HepG2 (cell line): ENCODE measurements at regions not wholly inside any gene's neighbourhood (a gene's known extent, or its start where the extent isn't known, plus 50 kb on each side); places are given as distances from the start of the nearest gene placed in this dataset.

ENCODE experiments used
- ARID2 ChIP-seq: sonication (generic); formaldehyde crosslinking; IDR thresholded peaks from 2 replicates; pipeline ENCODE4 v1.8.1; 2022; ENCODE audit warnings: mild to moderate bottlenecking, missing genetic modification reagents, borderline replicate concordance
- ATF7-NPFF ChIP-seq: sonication (generic); formaldehyde crosslinking; IDR thresholded peaks from 2 replicates; pipeline ENCODE4 v1.8.1; 2023; ENCODE audit warnings: mild to moderate bottlenecking, low read depth, missing genetic modification reagents, moderate library complexity
- ATRX ChIP-seq: sonication (generic); formaldehyde crosslinking; IDR thresholded peaks from 2 replicates; pipeline ENCODE4 v1.4.0; 2020; ENCODE audit warnings: missing genetic modification reagents, borderline replicate concordance
- EED ChIP-seq: sonication (generic); formaldehyde crosslinking; IDR thresholded peaks from 2 replicates; pipeline ENCODE4 v1.5.0; 2020; ENCODE audit warnings: mild to moderate bottlenecking, missing genetic modification reagents
- FLYWCH1 ChIP-seq: sonication (generic); formaldehyde crosslinking; IDR thresholded peaks from 2 replicates; pipeline ENCODE4 v1.8.1; 2023; ENCODE audit warnings: mild to moderate bottlenecking, missing genetic modification reagents
- NFYC ChIP-seq: IDR thresholded peaks from 2 replicates; pipeline ENCODE4 v1.6.1; 2016; ENCODE audit warnings: missing genetic modification reagents, missing compliant biosample characterization
- RORA ChIP-seq: sonication (generic); formaldehyde crosslinking; IDR thresholded peaks from 2 replicates; pipeline ENCODE4 v1.5.0; 2020; ENCODE audit warnings: mild to moderate bottlenecking, missing genetic modification reagents, moderate library complexity
- SIN3B ChIP-seq: fragments of 150-350 bp; IDR thresholded peaks from 2 replicates; pipeline ENCODE4 v1.6.1; 2014; ENCODE audit warnings: low read length
- TAF1 ChIP-seq: sonication (generic); formaldehyde crosslinking; IDR thresholded peaks from 2 replicates; pipeline ENCODE4 v1.4.0; 2020; ENCODE audit warnings: missing genetic modification reagents
- U2AF1 ChIP-seq: fragments of 200-400 bp; formaldehyde crosslinking; optimal IDR thresholded peaks from 2 replicates; pipeline ENCODE3; 2017; ENCODE audit warnings: mild to moderate bottlenecking, low read depth, low read length
- ZNF20 ChIP-seq: sonication (generic); formaldehyde crosslinking; IDR thresholded peaks from 2 replicates; pipeline ENCODE4 v1.4.0; 2020; ENCODE audit warnings: mild to moderate bottlenecking, moderate library complexity, missing genetic modification reagents
- ZNF3 ChIP-seq: IDR thresholded peaks from 2 replicates; pipeline ENCODE4 v1.7.0; 2017; ENCODE audit warnings: inconsistent platforms
- ZNF44 ChIP-seq: sonication (generic); formaldehyde crosslinking; IDR thresholded peaks from 2 replicates; pipeline ENCODE4 v1.5.1; 2020; ENCODE audit warnings: mild to moderate bottlenecking, missing genetic modification reagents
- ZNF775 ChIP-seq: sonication (generic); formaldehyde crosslinking; IDR thresholded peaks from 2 replicates; pipeline ENCODE4 v1.4.0; 2020; ENCODE audit warnings: missing genetic modification reagents, mild to moderate bottlenecking, moderate library complexity, borderline replicate concordance
- ZSCAN9 ChIP-seq: IDR thresholded peaks from 2 replicates; pipeline ENCODE4 v1.6.1; 2016; ENCODE audit warnings: borderline replicate concordance
- TF ChIP-seq, protein P1 (sequence below): IDR thresholded peaks from 2 replicates; pipeline ENCODE4 v1.6.1; 2016; ENCODE audit warnings: mild to moderate bottlenecking
- TF ChIP-seq, protein P2 (sequence below): sonication (generic); formaldehyde crosslinking; IDR thresholded peaks from 2 replicates; pipeline ENCODE4 v1.5.0; 2020; ENCODE audit warnings: mild to moderate bottlenecking, missing genetic modification reagents
- TF ChIP-seq, protein P3 (sequence below): sonication (generic); formaldehyde crosslinking; IDR thresholded peaks from 2 replicates; pipeline ENCODE4 v1.4.0; 2020; ENCODE audit warnings: mild to moderate bottlenecking, missing genetic modification reagents
- TF ChIP-seq, protein P4 (sequence below): sonication (generic); formaldehyde crosslinking; IDR thresholded peaks from 2 replicates; pipeline ENCODE4 v1.5.1; 2020; ENCODE audit warnings: mild to moderate bottlenecking, missing genetic modification reagents, moderate library complexity
- TF ChIP-seq, protein P5 (sequence below), 2 experiments: sonication (generic) in 1 of 2; formaldehyde crosslinking in 1 of 2; IDR thresholded peaks; 2 replicates each; pipeline versions ENCODE4 v1.4.0 to v1.6.1; 2018 to 2020; ENCODE audit warnings: missing genetic modification reagents in 2 of 2, borderline replicate concordance in 1 of 2, low read depth in 1 of 2, mild to moderate bottlenecking in 1 of 2, missing biosample characterization in 1 of 2
- TF ChIP-seq, protein P6 (sequence below): sonication (generic); formaldehyde crosslinking; IDR thresholded peaks from 2 replicates; pipeline ENCODE4 v1.4.0; 2020; ENCODE audit warnings: mild to moderate bottlenecking, missing genetic modification reagents

DNA sequence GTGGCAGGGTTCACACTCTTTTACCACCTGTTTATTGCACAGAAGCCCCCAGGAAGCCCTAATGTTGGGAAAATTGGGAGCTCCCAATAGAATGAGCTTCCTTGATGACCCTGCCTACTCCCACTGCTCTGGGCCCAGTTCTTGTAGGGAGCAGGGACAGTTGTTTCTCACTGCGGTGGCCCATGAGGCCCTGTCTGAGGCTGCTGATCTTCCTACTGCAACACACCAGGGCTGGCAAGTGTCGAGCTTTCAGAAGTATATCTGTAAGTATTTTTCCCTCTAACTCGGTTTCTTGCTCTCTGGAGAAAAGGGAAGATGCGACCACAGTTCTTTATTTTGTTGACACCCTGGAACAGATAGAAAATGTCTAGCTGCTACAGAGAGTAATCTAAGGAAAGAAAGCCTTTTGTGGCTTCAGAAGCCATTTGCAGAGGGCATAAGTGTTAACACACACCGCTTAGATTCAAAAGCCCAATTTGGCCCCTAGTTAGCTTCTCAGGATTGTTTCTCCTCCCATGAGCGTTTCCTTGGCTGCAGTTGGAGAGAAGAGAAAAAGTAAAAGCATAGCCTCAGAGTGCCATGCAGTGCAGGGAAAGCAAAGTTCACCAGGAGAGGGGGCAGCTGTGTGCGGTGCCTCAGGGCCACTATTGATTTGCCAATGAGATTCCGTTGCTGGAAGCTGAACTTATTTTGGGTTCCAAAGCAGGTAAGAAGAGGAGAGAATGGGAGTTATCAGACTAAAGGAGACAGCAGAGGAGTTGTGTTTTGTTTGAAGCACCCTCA lies 102.6 kb downstream of the SELENOF start (continued):
- TF ChIP-seq, protein P1, sequence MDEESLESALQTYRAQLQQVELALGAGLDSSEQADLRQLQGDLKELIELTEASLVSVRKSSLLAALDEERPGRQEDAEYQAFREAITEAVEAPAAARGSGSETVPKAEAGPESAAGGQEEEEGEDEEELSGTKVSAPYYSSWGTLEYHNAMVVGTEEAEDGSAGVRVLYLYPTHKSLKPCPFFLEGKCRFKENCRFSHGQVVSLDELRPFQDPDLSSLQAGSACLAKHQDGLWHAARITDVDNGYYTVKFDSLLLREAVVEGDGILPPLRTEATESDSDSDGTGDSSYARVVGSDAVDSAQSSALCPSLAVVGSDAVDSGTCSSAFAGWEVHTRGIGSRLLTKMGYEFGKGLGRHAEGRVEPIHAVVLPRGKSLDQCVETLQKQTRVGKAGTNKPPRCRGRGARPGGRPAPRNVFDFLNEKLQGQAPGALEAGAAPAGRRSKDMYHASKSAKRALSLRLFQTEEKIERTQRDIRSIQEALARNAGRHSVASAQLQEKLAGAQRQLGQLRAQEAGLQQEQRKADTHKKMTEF (CRISPR knock-in tag) = no peak
- TF ChIP-seq ARID2 (CRISPR knock-in tag) (no peak), ZSCAN9 (CRISPR knock-in tag) (no peak), U2AF1 (no peak), TAF1 (CRISPR knock-in tag) (no peak), FLYWCH1 (CRISPR knock-in tag) (no peak), ZNF775 (CRISPR knock-in tag) (no peak), SIN3B (no peak), RORA (CRISPR knock-in tag) (no peak), ATRX (CRISPR knock-in tag) (no peak), ZNF20 (CRISPR knock-in tag) (no peak), ATF7-NPFF (0 out of 2 replicates have a peak, but pooled peaks have one; percentile 36), ZNF44 (no peak), ZNF3 (no peak), NFYC (no peak), EED (no peak)
- TF ChIP-seq, protein P2, sequence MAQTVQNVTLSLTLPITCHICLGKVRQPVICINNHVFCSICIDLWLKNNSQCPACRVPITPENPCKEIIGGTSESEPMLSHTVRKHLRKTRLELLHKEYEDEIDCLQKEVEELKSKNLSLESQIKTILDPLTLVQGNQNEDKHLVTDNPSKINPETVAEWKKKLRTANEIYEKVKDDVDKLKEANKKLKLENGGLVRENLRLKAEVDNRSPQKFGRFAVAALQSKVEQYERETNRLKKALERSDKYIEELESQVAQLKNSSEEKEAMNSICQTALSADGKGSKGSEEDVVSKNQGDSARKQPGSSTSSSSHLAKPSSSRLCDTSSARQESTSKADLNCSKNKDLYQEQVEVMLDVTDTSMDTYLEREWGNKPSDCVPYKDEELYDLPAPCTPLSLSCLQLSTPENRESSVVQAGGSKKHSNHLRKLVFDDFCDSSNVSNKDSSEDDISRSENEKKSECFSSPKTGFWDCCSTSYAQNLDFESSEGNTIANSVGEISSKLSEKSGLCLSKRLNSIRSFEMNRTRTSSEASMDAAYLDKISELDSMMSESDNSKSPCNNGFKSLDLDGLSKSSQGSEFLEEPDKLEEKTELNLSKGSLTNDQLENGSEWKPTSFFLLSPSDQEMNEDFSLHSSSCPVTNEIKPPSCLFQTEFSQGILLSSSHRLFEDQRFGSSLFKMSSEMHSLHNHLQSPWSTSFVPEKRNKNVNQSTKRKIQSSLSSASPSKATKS = no peak
- TF ChIP-seq, protein P3, sequence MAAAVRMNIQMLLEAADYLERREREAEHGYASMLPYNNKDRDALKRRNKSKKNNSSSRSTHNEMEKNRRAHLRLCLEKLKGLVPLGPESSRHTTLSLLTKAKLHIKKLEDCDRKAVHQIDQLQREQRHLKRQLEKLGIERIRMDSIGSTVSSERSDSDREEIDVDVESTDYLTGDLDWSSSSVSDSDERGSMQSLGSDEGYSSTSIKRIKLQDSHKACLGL (CRISPR knock-in tag) = no peak
- TF ChIP-seq, protein P4, sequence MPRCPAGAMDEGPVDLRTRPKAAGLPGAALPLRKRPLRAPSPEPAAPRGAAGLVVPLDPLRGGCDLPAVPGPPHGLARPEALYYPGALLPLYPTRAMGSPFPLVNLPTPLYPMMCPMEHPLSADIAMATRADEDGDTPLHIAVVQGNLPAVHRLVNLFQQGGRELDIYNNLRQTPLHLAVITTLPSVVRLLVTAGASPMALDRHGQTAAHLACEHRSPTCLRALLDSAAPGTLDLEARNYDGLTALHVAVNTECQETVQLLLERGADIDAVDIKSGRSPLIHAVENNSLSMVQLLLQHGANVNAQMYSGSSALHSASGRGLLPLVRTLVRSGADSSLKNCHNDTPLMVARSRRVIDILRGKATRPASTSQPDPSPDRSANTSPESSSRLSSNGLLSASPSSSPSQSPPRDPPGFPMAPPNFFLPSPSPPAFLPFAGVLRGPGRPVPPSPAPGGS (CRISPR knock-in tag) = no peak
- TF ChIP-seq, protein P5, sequence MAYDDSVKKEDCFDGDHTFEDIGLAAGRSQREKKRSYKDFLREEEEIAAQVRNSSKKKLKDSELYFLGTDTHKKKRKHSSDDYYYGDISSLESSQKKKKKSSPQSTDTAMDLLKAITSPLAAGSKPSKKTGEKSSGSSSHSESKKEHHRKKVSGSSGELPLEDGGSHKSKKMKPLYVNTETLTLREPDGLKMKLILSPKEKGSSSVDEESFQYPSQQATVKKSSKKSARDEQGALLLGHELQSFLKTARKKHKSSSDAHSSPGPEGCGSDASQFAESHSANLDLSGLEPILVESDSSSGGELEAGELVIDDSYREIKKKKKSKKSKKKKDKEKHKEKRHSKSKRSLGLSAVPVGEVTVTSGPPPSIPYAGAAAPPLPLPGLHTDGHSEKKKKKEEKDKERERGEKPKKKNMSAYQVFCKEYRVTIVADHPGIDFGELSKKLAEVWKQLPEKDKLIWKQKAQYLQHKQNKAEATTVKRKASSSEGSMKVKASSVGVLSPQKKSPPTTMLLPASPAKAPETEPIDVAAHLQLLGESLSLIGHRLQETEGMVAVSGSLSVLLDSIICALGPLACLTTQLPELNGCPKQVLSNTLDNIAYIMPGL (CRISPR knock-in tag; IDR thresholded peaks at IDR 0.05; ENCODE audit: borderline replicate concordance in 1 of 2, low read depth in 1 of 2) = 0 out of 4 replicates have a peak, but pooled peaks of 1 of the 2 experiments have one; percentile 44
- TF ChIP-seq, protein P6, sequence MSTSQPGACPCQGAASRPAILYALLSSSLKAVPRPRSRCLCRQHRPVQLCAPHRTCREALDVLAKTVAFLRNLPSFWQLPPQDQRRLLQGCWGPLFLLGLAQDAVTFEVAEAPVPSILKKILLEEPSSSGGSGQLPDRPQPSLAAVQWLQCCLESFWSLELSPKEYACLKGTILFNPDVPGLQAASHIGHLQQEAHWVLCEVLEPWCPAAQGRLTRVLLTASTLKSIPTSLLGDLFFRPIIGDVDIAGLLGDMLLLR (CRISPR knock-in tag) = no peak
